ENCODE measurements at regions not wholly inside any gene's neighbourhood (a gene's known extent, or its start where the extent isn't known, plus 50 kb on each side); places are given as distances from the start of the nearest gene placed in this dataset.

- ATAC-seq (ENCODE audit: insufficient number of reproducible peaks, low FRiP score, low read depth) = no peak
These were observed 290.8 kb downstream of the MSX2 start for GRCh38 chr5:175015028-175015685.

GRCh38 chr5:175013251-175013650 lies 288.9 kb downstream of the MSX2 start:
- H3K27me3 ChIP-seq (replicated peaks; ENCODE audit: insufficient read depth) = no peaks in the 10 kb centered on the region
- ATAC-seq (ENCODE audit: insufficient number of reproducible peaks, low FRiP score, low read depth) = no peak
- H3K4me3 ChIP-seq = no peak overlapping the region
- peaks cover 12 to 13% of the 10 kb centered on the region in 2 donors for H3K4me1 ChIP-seq (ENCODE audit: control insufficient read depth in 1 of 2, low read depth in 2 of 2)
- no peaks in the 10 kb centered on the region for H3K36me3 ChIP-seq
- DNase-seq (ENCODE audit: low spot score) = no peak
- H3K9me3 ChIP-seq = no peaks in the 10 kb centered on the region
- H3K27ac ChIP-seq = no peak overlapping the region
- no peak for TF ChIP-seq CTCF (IDR thresholded peaks at IDR 0.05)

More at GRCh38 chr5:175015028-175015685, 290.8 kb downstream of the MSX2 start:
- Histone ChIP-seq H3K4me3 (no peak overlapping the region), H3K4me1 (ENCODE audit: control insufficient read depth in 1 of 2, low read depth in 2 of 2) (peaks cover 12 to 13% of the 10 kb centered on the region in 2 donors), H3K36me3 (no peaks in the 10 kb centered on the region), H3K27ac (no peak overlapping the region), H3K27me3 (replicated peaks; ENCODE audit: insufficient read depth) (no peaks in the 10 kb centered on the region), H3K9me3 (no peaks in the 10 kb centered on the region)
- DNase-seq (ENCODE audit: low spot score) = no peak
- TF ChIP-seq CTCF (IDR thresholded peaks at IDR 0.05) = no peak

GRCh38 chr5:175012267-175012666 lies 287.9 kb downstream of the MSX2 start:
- Histone ChIP-seq H3K9me3 (no peaks in the 10 kb centered on the region), H3K27ac (no peak overlapping the region), H3K27me3 (replicated peaks; ENCODE audit: insufficient read depth) (no peaks in the 10 kb centered on the region), H3K4me3 (no peak overlapping the region), H3K36me3 (no peaks in the 10 kb centered on the region), H3K4me1 (ENCODE audit: control insufficient read depth in 1 of 2, low read depth in 2 of 2) (peaks cover 12 to 13% of the 10 kb centered on the region in 2 donors)
- DNase-seq (ENCODE audit: low spot score) (no peak), ATAC-seq (ENCODE audit: insufficient number of reproducible peaks, low FRiP score, low read depth) (no peak)
- no peak for TF ChIP-seq CTCF (IDR thresholded peaks at IDR 0.05)

- Histone ChIP-seq H3K27me3 (replicated peaks; ENCODE audit: insufficient read depth) (no peaks in the 10 kb centered on the region), H3K4me3 (no peak overlapping the region), H3K36me3 (no peaks in the 10 kb centered on the region), H3K9me3 (no peaks in the 10 kb centered on the region), H3K4me1 (ENCODE audit: control insufficient read depth in 1 of 2, low read depth in 2 of 2) (no peaks in the 10 kb centered on the region), H3K27ac (no peak overlapping the region)
- TF ChIP-seq CTCF (IDR thresholded peaks at IDR 0.05) = no peak
- no peak for ATAC-seq (ENCODE audit: insufficient number of reproducible peaks, low FRiP score, low read depth)
- DNase-seq (ENCODE audit: low spot score) = no peak
These were observed 279.1 kb downstream of the MSX2 start for GRCh38 chr5:175003531-175003930.

- Histone ChIP-seq H3K27ac (no peak overlapping the region), H3K36me3 (no peaks in the 10 kb centered on the region), H3K9me3 (no peaks in the 10 kb centered on the region), H3K4me1 (ENCODE audit: control insufficient read depth in 1 of 2, low read depth in 2 of 2) (no peaks in the 10 kb centered on the region), H3K27me3 (replicated peaks; ENCODE audit: insufficient read depth) (no peaks in the 10 kb centered on the region), H3K4me3 (no peak overlapping the region)
- DNase-seq (ENCODE audit: low spot score) (no peak), ATAC-seq (ENCODE audit: insufficient number of reproducible peaks, low FRiP score, low read depth) (no peak)
- no peak for TF ChIP-seq CTCF (IDR thresholded peaks at IDR 0.05)
These were observed 277.7 kb downstream of the MSX2 start for GRCh38 chr5:175001876-175002645.

Data from thoracic aorta (tissue), 2 donors.